Activated CD8-positive, alpha-beta memory T cell treated with anti-CD3 and anti-CD28 coated beads, Interleukin-2, amount 10 ng/mL, durations not matched to agents 7 days and 5 days (primary cell): ENCODE measurements at regions not wholly inside any gene's neighbourhood (a gene's known extent, or its start where the extent isn't known, plus 50 kb on each side); places are given as distances from the start of the nearest gene placed in this dataset.

Experiments
- ATAC-seq: fragments of 150-1000 bp; cut with Tn5 transposase; one replicate; pipeline ENCODE4 v1.10.0; 2021; ENCODE audit warnings: moderate library complexity
- CTCF ChIA-PET: fragments of 350-600 bp; sonication (Branson Sonifier 250); formaldehyde crosslinking; loops from one replicate; lab custom pipeline; 2021; ENCODE audit warnings: antibody characterized with exemption; lab: Charles Lee
- DNase-seq: peaks from one replicate; pipeline ENCODE4 v3.0.0-alpha.2; 2020
- H3K27ac Mint-ChIP-seq: one replicate; pipeline ENCODE4 v1.8.0; 2021; ENCODE audit warnings: mild to moderate bottlenecking, mixed read lengths
- H3K27me3 Mint-ChIP-seq: one replicate; pipeline ENCODE4 v1.8.0; 2021; ENCODE audit warnings: mixed read lengths
- H3K36me3 Mint-ChIP-seq: one replicate; pipeline ENCODE4 v1.8.0; 2021; ENCODE audit warnings: mild to moderate bottlenecking, mixed read lengths
- H3K4me1 Mint-ChIP-seq: one replicate; pipeline ENCODE4 v1.8.0; 2021; ENCODE audit warnings: mixed read lengths
- H3K4me3 Mint-ChIP-seq: one replicate; pipeline ENCODE4 v1.8.0; 2021; ENCODE audit warnings: mild to moderate bottlenecking, moderate library complexity, mixed read lengths
- H3K9me3 Mint-ChIP-seq: one replicate; pipeline ENCODE4 v1.8.0; 2022; ENCODE audit warnings: low read depth, mixed read lengths

DNA sequence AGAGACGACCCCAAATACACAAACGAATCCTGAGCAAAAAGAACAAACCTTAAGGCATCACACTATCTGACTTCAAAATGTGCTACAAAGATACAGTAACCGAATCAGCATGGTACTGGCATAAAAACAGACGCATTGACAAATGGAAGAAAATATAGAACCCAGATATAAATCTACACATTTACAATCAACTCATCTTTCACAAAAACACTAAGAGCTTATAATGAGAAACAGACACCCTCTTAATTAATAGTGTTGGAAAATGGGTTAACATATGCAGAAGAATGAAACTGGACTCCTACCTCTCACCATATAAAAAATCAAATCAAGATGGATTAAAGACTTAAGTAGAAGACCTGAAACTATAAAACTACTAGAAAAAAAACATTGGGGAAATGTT is 130.3 kb upstream of the DCBLD2 start:
- Mint-ChIP-seq H3K9me3 (peaks cover 5% of the 10 kb centered on the region), H3K4me3 (no peak overlapping the region), H3K36me3 (no peaks in the 10 kb centered on the region), H3K4me1 (no peaks in the 10 kb centered on the region), H3K27me3 (no peaks in the 10 kb centered on the region), H3K27ac (no peak overlapping the region)
- no peak for ATAC-seq
- CTCF ChIA-PET: no interaction called here
- no peak for DNase-seq

DNA sequence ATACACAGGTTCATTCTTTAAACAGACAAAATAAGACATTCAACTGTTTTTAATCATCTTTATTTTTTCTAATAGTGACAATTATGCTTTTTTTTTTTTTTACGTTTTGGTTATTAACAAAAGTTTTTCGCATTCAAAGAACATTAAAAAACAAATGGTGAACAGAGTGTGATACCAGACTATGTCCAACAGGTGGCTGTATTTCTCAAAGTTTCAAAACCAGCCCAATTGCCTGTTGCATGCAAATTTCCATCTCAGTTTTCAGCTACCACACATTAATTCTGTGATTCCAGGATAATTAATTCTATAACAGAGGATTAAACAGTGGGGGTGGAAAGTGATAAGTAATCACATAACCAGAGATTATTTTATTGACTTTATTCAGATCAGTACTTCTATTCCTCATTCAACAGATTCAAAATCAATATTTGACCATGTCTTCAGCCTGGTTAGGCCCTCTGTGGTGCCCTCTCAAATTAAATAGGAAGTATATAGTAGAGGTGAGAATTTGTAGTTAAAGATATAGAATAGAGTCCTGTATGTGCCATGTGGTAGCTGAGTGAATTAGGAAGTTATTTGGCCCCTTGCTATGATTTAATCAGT is 122.2 kb upstream of the DCBLD2 start:
- peaks cover 2% of the 10 kb centered on the region for H3K9me3 Mint-ChIP-seq
- DNase-seq (no peak), ATAC-seq (no peak)
- no peaks in the 10 kb centered on the region for H3K4me1 Mint-ChIP-seq
- CTCF ChIA-PET: interaction anchor here (0.7 to 2.2 kb wide), 4 partner anchors 13 to 1767 kb away, joined by 3 to 4 read pairs (median 3); no protein-coding TSS in a partner anchor
- H3K27ac Mint-ChIP-seq: no peak overlapping the region
- H3K4me3 Mint-ChIP-seq: no peak overlapping the region
- no peaks in the 10 kb centered on the region for H3K27me3 Mint-ChIP-seq
- H3K36me3 Mint-ChIP-seq: no peaks in the 10 kb centered on the region

DNA sequence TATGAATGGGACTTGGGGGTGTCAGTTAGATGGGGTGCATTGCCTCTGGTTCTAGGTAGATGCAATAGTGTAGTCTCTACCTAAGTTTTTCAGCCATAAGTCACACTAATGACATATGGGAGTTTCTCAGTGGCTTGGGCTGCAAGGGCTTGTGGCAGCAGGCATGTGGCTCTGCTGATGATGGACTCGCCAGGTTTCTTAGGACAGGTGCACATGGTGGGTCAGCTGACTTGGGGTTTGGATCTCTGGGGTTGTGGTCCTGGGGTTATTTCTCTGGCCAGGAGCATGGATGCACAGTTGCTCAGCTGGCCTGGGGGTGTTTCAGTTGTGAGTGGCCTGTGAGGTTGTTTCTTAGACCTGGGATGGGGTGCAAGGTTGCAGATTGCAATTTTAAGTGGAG is 120.0 kb upstream of the DCBLD2 start:
- Mint-ChIP-seq H3K4me3 (no peak overlapping the region), H3K4me1 (no peaks in the 10 kb centered on the region), H3K9me3 (no peaks in the 10 kb centered on the region), H3K27me3 (peaks cover 4% of the 10 kb centered on the region), H3K27ac (no peak overlapping the region), H3K36me3 (no peaks in the 10 kb centered on the region)
- ATAC-seq: no peak
- no peak for DNase-seq
- CTCF ChIA-PET: no interaction called here

DNA sequence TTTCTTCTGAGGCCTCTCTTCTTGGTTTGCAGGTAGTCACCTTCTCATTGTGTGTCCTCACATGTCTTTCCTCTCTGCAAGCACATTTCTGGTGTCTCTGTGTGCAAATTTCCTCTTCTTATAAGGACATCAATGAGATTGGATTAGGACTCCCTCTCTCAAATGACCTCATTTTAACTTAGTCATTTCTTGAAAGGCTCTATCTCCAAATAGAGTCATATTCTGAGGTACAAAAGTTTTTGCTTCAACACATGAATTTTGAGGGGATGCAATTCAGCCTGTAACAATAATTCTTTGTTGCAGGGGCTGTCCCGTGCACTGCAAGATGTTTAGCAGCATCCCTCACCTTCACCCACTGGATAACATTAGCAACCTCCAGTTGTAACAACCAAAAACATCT is 115.0 kb upstream of the DCBLD2 start:
- CTCF ChIA-PET: no interaction called here
- Mint-ChIP-seq H3K4me3 (no peak overlapping the region), H3K27me3 (peaks cover 4% of the 10 kb centered on the region), H3K9me3 (no peaks in the 10 kb centered on the region), H3K27ac (no peak overlapping the region), H3K36me3 (no peaks in the 10 kb centered on the region), H3K4me1 (no peaks in the 10 kb centered on the region)
- DNase-seq (no peak), ATAC-seq (no peak)

DNA sequence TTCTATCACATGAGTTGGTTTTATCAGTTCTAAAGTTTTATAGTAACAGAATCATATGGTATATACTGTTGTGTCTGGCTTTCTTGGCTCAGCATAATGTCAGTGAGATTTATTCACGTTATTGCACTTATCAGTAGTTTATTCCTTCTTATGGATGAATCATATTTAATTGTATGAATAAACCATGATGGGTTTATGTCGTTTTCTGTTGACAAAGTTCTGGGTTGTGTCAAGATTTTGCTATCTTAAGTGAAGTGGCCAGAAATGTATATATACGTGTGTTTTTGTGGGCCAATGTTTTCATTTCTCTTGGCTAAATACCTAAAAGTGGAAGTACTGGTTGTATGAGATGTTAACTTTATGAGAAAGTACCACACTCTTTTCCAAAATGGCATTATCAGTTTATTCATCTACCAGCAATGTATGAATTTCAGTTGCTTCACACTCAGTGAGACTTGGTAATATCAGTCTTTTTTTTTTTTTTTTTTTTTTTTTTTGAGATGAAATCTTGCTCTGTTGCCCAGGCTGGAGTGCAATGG is 112.4 kb upstream of the DCBLD2 start:
- CTCF ChIA-PET: no interaction called here
- no peak for ATAC-seq
- Mint-ChIP-seq H3K36me3 (no peaks in the 10 kb centered on the region), H3K4me3 (no peak overlapping the region), H3K9me3 (no peaks in the 10 kb centered on the region), H3K27me3 (peaks cover 4% of the 10 kb centered on the region), H3K4me1 (no peaks in the 10 kb centered on the region), H3K27ac (no peak overlapping the region)
- DNase-seq: no peak

- Mint-ChIP-seq H3K27me3 (peaks cover 4% of the 10 kb centered on the region), H3K4me3 (no peak overlapping the region), H3K27ac (no peak overlapping the region), H3K9me3 (no peaks in the 10 kb centered on the region), H3K4me1 (no peaks in the 10 kb centered on the region), H3K36me3 (no peaks in the 10 kb centered on the region)
- DNase-seq (no peak), ATAC-seq (no peak)
- CTCF ChIA-PET: no interaction called here
Observed at GRCh38 chr3:99013077-99013476, 111.6 kb upstream of the DCBLD2 start.

DNA sequence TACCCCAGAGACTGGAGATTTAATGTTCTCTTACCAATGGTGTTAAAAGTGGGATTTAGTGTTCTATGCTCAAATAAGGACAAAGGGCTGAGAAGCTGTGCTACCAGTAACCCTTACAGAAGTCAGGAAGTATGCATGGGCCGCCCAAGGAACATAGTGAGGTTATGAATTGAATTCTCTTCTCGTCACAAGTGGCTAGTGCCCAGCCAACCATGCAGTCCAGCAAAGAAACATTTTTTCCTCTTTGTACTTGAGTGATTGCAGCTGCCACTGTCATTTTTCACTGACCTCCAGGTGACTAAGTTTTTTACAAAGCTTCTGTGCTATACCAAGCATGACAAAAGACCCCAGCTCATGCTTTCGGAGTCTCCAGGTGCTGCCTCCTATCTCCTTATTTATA is 110.6 kb upstream of the DCBLD2 start:
- DNase-seq (no peak), ATAC-seq (no peak)
- CTCF ChIA-PET: no interaction called here
- no peaks in the 10 kb centered on the region for H3K4me1 Mint-ChIP-seq
- H3K4me3 Mint-ChIP-seq: no peak overlapping the region
- no peaks in the 10 kb centered on the region for H3K9me3 Mint-ChIP-seq
- H3K36me3 Mint-ChIP-seq: no peaks in the 10 kb centered on the region
- no peak overlapping the region for H3K27ac Mint-ChIP-seq
- H3K27me3 Mint-ChIP-seq: no peaks in the 10 kb centered on the region

- H3K27me3 Mint-ChIP-seq: no peaks in the 10 kb centered on the region
- CTCF ChIA-PET: no interaction called here
- ATAC-seq: no peak
- H3K4me1 Mint-ChIP-seq: no peaks in the 10 kb centered on the region
- no peaks in the 10 kb centered on the region for H3K36me3 Mint-ChIP-seq
- DNase-seq: no peak
- no peak overlapping the region for H3K27ac Mint-ChIP-seq
- H3K4me3 Mint-ChIP-seq: no peak overlapping the region
- no peaks in the 10 kb centered on the region for H3K9me3 Mint-ChIP-seq
Observed at GRCh38 chr3:99009851-99010250, 108.4 kb upstream of the DCBLD2 start.

- H3K27ac Mint-ChIP-seq: no peak overlapping the region
- no peaks in the 10 kb centered on the region for H3K9me3 Mint-ChIP-seq
- no peaks in the 10 kb centered on the region for H3K4me1 Mint-ChIP-seq
- no peak for DNase-seq
- CTCF ChIA-PET: interaction anchor here (0.7 kb wide), 1 partner anchor 62 kb away, joined by 3 read pairs; no protein-coding TSS in a partner anchor
- ATAC-seq: no peak
- no peak overlapping the region for H3K4me3 Mint-ChIP-seq
- no peaks in the 10 kb centered on the region for H3K36me3 Mint-ChIP-seq
- H3K27me3 Mint-ChIP-seq: no peaks in the 10 kb centered on the region
Observed at GRCh38 chr3:99006686-99007085, 105.2 kb upstream of the DCBLD2 start.

GRCh38 chr3:98999675-99000074 is 98.2 kb upstream of the DCBLD2 start:
- peaks cover 5% of the 10 kb centered on the region for H3K27me3 Mint-ChIP-seq
- H3K9me3 Mint-ChIP-seq: no peaks in the 10 kb centered on the region
- H3K36me3 Mint-ChIP-seq: no peaks in the 10 kb centered on the region
- H3K4me3 Mint-ChIP-seq: no peak overlapping the region
- CTCF ChIA-PET: no interaction called here
- no peaks in the 10 kb centered on the region for H3K4me1 Mint-ChIP-seq
- ATAC-seq (no peak), DNase-seq (no peak)
- H3K27ac Mint-ChIP-seq: no peak overlapping the region

DNA sequence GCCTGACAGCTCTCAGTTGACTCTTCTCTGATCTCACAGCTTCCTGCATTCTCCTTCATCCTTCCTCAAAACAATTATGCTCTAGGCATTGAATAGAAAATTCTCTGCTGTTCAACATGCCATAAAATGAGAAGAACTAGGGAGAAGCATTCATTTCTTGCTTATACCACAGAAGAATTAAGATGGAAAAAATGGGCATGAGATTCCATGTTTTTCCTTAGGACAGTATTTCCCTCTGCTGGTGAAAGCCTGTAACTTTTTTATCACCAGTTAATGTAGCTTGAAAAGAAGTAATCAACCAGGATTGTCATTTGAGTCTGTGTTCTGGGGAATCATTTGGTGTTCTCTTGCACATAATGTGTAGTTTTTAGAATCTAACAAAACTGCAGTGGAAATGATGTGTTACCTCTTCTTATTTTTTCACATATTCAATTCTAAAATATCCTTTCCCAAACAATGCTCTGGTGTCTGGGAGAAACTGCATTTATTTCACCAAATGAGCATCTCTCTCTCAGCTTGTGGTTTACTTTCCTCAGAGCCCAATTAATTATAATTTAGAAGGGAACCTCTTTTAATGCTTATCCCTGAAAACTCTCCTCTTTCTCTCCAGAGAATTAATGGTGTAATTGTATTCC is 92.8 kb upstream of the DCBLD2 start:
- CTCF ChIA-PET: interaction anchor here (1.0 kb wide), 1 partner anchor 177 kb away, joined by 4 read pairs; no protein-coding TSS in a partner anchor
- H3K4me3 Mint-ChIP-seq: no peak overlapping the region
- no peak overlapping the region for H3K27ac Mint-ChIP-seq
- no peaks in the 10 kb centered on the region for H3K36me3 Mint-ChIP-seq
- ATAC-seq (no peak), DNase-seq (no peak)
- H3K4me1 Mint-ChIP-seq: no peaks in the 10 kb centered on the region
- H3K9me3 Mint-ChIP-seq: no peaks in the 10 kb centered on the region
- H3K27me3 Mint-ChIP-seq: peaks cover 6% of the 10 kb centered on the region

DNA sequence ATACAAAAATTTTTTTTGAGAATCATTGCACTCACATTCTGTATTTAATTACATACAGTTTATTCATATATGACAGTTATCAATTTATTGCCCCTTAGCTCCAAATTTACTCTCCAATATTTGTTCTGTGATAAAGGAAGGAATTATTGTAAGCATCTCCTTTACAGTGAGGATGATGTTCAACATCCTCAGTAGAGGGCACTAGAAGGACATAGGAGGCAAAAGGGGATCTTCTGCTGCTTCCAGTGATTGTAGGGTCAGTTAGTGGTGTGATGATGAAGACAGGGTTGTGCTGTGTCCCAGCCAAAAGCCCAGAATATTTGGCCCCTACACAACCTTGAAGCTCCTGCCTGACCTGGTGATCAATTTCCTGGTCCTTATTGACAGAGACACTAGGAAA is 89.9 kb upstream of the DCBLD2 start:
- DNase-seq (no peak), ATAC-seq (no peak)
- Mint-ChIP-seq H3K9me3 (no peaks in the 10 kb centered on the region), H3K4me3 (no peak overlapping the region), H3K36me3 (no peaks in the 10 kb centered on the region), H3K27ac (no peak overlapping the region), H3K4me1 (no peaks in the 10 kb centered on the region), H3K27me3 (peaks cover 3% of the 10 kb centered on the region)
- CTCF ChIA-PET: no interaction called here

DNA sequence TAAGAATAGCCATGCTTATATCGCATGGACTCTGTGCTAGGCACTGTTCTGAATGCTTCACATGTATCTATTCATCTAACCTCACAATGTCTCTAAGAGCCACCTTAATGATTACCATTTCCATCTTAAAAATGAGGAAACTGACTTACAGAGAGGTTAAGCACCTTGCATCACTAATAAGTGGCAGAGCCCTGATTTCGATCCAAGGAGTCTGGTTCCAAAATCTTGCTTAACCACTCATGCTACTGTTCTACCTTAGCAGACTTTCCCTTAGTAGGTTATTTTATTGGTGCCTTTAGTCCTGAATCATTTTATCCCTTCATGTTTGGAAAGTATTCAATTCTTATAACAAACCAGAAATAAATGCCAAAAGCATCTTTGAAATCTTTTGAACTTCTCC is 89.2 kb upstream of the DCBLD2 start:
- no peaks in the 10 kb centered on the region for H3K4me1 Mint-ChIP-seq
- H3K27me3 Mint-ChIP-seq: peaks cover 3% of the 10 kb centered on the region
- H3K27ac Mint-ChIP-seq: no peak overlapping the region
- DNase-seq: no peak
- CTCF ChIA-PET: no interaction called here
- ATAC-seq: no peak
- H3K4me3 Mint-ChIP-seq: no peak overlapping the region
- no peaks in the 10 kb centered on the region for H3K9me3 Mint-ChIP-seq
- no peaks in the 10 kb centered on the region for H3K36me3 Mint-ChIP-seq

DNA sequence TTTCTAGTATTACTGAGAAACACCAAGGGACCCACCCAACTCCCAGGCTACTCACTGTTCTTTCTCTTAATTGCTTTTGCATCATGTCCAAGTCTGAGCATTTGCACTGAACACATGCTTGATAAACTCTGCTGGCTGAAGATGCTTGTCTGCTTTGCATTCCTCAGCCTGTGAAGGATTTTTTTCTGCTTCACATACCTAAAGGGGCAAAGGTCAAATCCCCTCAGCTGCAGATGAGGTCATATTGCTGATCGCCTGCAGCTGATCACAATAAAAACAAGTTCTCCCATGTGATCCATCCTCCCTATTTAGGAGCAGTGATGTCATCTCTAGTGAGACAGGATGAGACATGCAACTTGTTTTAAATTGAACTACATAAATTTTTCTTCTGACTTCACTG is 84.6 kb upstream of the DCBLD2 start:
- no peak overlapping the region for H3K4me3 Mint-ChIP-seq
- H3K4me1 Mint-ChIP-seq: peaks cover 2% of the 10 kb centered on the region
- H3K27me3 Mint-ChIP-seq: peaks cover 4% of the 10 kb centered on the region
- CTCF ChIA-PET: no interaction called here
- no peaks in the 10 kb centered on the region for H3K36me3 Mint-ChIP-seq
- DNase-seq: no peak
- no peaks in the 10 kb centered on the region for H3K9me3 Mint-ChIP-seq
- no peak overlapping the region for H3K27ac Mint-ChIP-seq
- no peak for ATAC-seq
